NCI-H748 (cell line): ENCODE measurements at regions not wholly inside any gene's neighbourhood (a gene's known extent, or its start where the extent isn't known, plus 50 kb on each side); places are given as distances from the start of the nearest gene placed in this dataset.
A peak's percentile ranks its signal among the peaks of the same experiment; 100 is the strongest.
"Not testable (repeated sequence)": the region's sequence is repeated elsewhere in the genome, so short reads cannot be mapped to it uniquely, and the experiment has no call there.

ENCODE experiments used
- DNase-seq: peaks from one replicate; lab custom pipeline; 2025; ENCODE audit not compliant: unreplicated experiment; lab: John Stamatoyannopoulos, UW

- not testable (repeated sequence) for DNase-seq
Measured at GRCh38 chr2:4244422-4244821, 541.0 kb downstream of the DCDC2C start.

GRCh38 chr2:4246364-4247131 is 543.2 kb downstream of the DCDC2C start:
- DNase-seq = peak; percentile 74

GRCh38 chr2:4247791-4248190 is 544.4 kb downstream of the DCDC2C start:
- DNase-seq = no peak

DNA sequence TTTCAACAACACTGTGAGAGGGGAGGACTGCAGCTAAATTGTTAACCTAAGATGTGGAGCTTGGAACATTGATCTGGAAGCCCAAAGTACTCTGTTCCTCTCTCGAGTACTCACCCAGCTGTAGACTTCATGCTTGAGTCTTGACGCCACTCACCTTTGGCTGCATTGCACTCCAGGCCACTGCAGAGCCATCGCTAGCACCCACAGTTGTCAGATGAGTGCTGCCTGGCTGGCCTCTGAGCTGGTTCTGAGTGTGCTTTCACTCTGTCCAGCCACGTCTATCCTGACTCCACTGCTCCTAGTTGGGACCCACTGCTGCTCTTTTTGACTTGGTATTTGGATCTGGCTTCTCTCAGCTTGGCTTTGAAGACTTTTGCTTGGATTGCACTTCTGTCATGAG is 552.1 kb downstream of the DCDC2C start:
- DNase-seq = no peak

DNA sequence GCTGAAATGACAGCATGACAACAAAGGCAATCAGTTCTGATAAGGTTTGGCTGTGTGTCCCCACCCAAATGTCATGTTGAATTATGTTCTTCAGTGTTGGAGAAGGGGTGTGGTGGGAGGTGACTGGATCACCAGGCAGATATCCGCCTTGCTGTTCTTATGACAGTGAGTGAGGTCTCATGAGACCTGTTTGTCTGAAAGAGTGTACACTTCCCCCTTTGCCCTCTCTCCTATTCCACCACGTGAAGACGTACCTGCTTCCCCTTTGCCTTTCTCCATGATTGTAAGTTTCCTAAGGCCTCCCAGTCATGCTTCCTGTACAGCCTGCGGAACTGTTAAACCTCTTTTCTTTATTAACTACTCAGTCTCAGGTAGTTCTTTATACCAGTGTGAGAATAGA is 553.0 kb downstream of the DCDC2C start:
- no peak for DNase-seq

DNA sequence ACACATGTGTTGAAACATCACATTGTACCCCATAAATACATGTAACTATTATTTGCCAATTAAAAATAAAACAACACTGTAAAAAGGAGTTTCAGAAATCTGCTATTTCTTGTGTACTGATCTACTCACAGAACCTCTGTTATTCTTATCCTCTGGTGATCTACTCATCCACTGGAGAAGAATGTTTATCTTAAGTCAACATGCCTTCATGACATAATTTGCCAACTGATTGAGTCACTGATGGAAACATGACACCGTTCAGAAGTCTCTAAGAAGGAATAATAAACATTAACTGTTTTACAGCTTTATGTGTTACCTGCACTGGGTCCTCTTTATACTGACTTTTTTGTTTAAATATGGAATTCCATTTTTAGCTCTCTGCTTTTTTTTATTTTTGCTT is 555.2 kb downstream of the DCDC2C start:
- peak; percentile 89 for DNase-seq

GRCh38 chr2:4265936-4266335 is 562.6 kb downstream of the DCDC2C start:
- peak; percentile 63 for DNase-seq

- DNase-seq = no peak
Measured at GRCh38 chr2:4269885-4270284, 566.5 kb downstream of the DCDC2C start.

GRCh38 chr2:4272261-4272858 is 569.0 kb downstream of the DCDC2C start:
- peak; percentile 73 for DNase-seq

- DNase-seq = no peak
Measured at GRCh38 chr2:4278392-4278791, 575.0 kb downstream of the DCDC2C start.

- DNase-seq = no peak
Measured at GRCh38 chr2:4279431-4279830, 576.1 kb downstream of the DCDC2C start.

- no peak for DNase-seq
Measured at GRCh38 chr2:4291430-4291829, 588.1 kb downstream of the DCDC2C start.

DNA sequence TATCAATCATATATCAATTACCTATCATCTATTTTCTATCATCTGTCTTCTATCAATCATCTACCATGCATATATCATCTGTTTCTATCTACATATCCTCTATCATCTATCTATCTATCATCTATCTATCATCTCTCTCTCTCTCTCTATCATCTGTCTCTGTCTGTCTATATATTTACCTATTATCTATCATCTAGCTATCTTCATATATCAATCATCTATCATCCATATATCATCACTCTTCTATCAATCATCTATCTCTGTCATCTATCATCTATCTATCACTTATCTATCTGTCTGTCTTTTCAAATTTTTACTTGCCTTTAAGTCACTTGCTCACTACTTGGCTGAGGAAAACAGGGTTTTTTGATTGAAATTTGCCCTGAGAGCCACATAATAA is 592.3 kb downstream of the DCDC2C start:
- no peak for DNase-seq

DNA sequence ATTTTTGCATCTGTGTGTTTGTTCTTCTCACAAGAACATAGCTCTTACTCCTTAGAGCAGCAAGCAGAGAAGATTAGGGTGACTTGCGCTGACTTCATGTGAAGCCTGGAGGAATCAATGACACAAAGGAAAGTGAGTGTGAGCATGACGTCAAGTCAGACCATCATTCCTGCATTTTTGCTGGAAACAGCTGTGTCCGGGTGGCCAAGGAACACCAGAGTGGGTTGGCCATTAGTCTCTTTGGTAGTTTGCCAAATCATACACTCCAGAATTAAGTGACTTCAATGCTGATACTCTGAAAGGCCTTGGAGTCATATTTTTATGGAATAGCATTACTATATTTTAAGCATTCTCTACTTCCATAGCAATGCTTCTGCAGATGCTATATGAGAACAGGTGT is 597.2 kb downstream of the DCDC2C start:
- DNase-seq = no peak

DNA sequence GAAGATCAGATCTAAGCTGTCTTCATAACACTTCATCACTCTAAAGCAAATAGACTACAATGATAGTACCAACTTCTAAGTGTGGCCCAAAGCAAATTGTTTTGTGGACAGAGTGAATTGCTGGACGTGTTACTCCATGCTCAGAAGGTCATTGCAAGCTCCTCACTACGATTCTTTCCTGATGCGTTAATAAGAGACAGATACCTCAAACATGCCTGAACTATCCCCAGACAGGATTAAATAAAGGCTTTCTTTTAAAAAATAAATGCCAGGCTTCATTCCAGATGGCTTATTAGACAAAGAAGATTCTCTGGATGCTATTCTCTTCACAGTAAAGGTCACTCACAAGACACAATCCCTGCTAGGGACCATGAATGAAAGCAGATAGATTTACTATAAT is 621.2 kb downstream of the DCDC2C start:
- DNase-seq = no peak

GRCh38 chr2:4336864-4337263 is 633.5 kb downstream of the DCDC2C start:
- DNase-seq = peak; percentile 89

DNA sequence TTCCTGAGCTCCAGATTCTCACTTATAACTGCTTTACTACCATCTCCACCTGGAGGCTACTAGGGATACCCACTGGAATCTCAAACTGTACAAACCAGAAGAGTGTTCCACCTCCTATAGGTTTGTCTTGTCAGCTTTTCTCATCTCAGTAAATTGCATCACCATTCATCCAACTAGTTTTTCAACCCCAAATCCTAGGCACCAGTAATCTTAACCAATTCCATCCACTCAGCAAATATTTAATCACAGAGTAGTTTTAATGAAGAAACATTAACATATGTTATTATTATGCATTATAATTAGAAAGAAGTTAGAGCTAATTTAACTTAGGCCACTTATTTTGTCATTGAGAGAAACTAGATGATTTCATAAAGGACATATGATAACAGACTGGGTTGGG is 635.0 kb downstream of the DCDC2C start:
- DNase-seq = no peak

DNA sequence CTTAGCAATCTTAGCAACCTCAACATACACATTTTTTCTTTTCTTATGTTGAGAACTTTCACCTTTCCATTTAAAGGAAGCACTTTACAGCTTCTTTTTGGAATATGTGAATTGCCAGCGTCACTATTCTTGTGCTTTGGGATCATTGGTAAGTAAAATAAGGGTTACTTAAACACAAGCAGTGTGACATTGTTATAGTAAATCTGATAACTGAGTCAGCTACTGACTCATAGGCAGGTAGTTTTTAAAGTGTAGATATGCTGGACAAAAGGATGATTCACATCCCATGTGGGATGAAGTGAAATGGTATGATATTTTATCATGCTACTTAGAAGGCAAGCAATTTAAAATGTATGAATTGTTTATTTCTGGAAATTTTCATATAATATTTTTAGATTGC is 637.2 kb downstream of the DCDC2C start:
- no peak for DNase-seq

GRCh38 chr2:4346628-4347027 is 643.3 kb downstream of the DCDC2C start:
- DNase-seq = no peak

- no peak for DNase-seq
Measured at GRCh38 chr2:4353668-4354067, 650.3 kb downstream of the DCDC2C start.

DNA sequence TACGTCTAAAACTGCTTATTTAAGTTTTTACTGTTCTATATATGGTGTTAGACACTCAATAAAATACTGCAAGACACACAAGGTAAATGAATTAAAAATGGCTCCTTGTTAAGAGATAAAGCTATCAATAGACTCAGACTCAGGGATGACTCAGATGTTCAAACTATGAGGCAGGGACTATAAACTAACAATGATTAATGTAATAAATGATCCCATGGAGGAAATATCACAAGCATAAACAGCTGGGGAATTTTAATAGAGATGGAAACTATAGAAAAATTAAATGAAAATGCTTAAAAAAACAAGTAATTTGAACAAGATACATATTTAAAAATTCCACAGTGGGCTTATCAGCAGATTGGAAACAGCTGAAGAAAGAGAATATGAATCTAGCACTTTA is 650.8 kb downstream of the DCDC2C start:
- no peak for DNase-seq

- peak; percentile 62 for DNase-seq
Measured at GRCh38 chr2:4354678-4355077, 651.3 kb downstream of the DCDC2C start.

DNA sequence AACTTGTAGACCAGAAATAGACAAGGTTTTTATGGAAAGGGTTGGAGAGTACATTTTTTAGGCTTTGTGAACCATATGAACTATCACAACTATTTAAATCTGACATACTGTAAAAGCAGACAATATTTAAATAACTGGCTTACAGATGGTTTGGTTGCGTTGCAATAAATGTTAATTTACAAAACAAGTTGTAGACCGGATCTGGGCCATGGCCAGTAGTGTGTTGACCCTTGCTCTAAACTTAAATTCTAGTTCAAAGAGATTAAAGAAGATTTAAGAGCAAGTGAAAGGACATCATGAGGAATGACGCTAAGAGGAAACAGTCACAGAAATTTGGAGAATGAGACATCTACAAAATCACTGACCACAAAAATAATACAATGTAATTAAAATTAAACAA is 652.7 kb downstream of the DCDC2C start:
- no peak for DNase-seq
